PC-9 (cell line): ENCODE measurements at regions not wholly inside any gene's neighbourhood (a gene's known extent, or its start where the extent isn't known, plus 50 kb on each side); places are given as distances from the start of the nearest gene placed in this dataset.

Experiments
- BruUV-seq: library from RNA; stranded (reverse); fragments of 400-500 nt; replicated peaks from 2 replicates; lab custom pipeline; 2021; lab: Mats Ljungman, UMichigan
- CTCF ChIA-PET: fragments of 300-600 bp; sonication (Branson Sonifier 250); formaldehyde crosslinking; loops from one replicate; lab custom pipeline; 2022; ENCODE audit warnings: antibody characterized with exemption; lab: Charles Lee
- POLR2A ChIA-PET: fragments of 300-600 bp; sonication (Branson Sonifier 250); formaldehyde crosslinking; loops from one replicate; lab custom pipeline; 2022; ENCODE audit warnings: antibody characterized with exemption; ENCODE audit not compliant: unreplicated experiment; lab: Charles Lee
- DNase-seq, 2 experiments: peaks; one replicate each; pipeline versions ENCODE4 v3.0.0 to v3.0.0-alpha.2; 2015 to 2022; ENCODE audit warnings: mixed read lengths in 1 of 2
- H2AFZ ChIP-seq: fragments of 200-600 bp; sonication (generic); 2 replicates; pipeline ENCODE4 v1.8.1; 2017; ENCODE audit warnings: antibody characterized with exemption
- H3F3A ChIP-seq: fragments of 200-600 bp; sonication (generic); 2 replicates; pipeline ENCODE4 v1.8.1; 2017; ENCODE audit warnings: antibody characterized with exemption, mild to moderate bottlenecking, low read depth; ENCODE audit not compliant: insufficient read depth
- H3K27ac ChIP-seq: fragments of 200-600 bp; sonication (generic); 2 replicates; pipeline ENCODE4 v1.6.1; 2016; ENCODE audit warnings: mixed run types
- H3K27me3 ChIP-seq: fragments of 200-600 bp; sonication (generic); 2 replicates; pipeline ENCODE4 v1.6.1; 2016; ENCODE audit warnings: low read depth, mixed run types; ENCODE audit not compliant: insufficient read depth
- H3K36me3 ChIP-seq: fragments of 200-600 bp; sonication (generic); 2 replicates; pipeline ENCODE4 v1.6.1; 2016; ENCODE audit warnings: low read depth, mixed run types
- H3K4me1 ChIP-seq: fragments of 200-600 bp; sonication (generic); replicated peaks from 2 replicates; pipeline ENCODE4 v1.6.1; 2016; ENCODE audit warnings: mixed run types; ENCODE audit not compliant: insufficient read depth
- H3K4me2 ChIP-seq: fragments of 200-600 bp; sonication (generic); 2 replicates; pipeline ENCODE4 v1.6.1; 2017; ENCODE audit warnings: mixed run types
- H3K4me3 ChIP-seq: fragments of 200-600 bp; sonication (generic); 2 replicates; pipeline ENCODE4 v1.6.1; 2016; ENCODE audit warnings: mixed run types
- H3K79me2 ChIP-seq: fragments of 200-600 bp; sonication (generic); 2 replicates; pipeline ENCODE4 v1.6.1; 2017; ENCODE audit warnings: low read depth, mixed run types
- H3K9me2 ChIP-seq: fragments of 200-600 bp; sonication (generic); 2 replicates; pipeline ENCODE4 v1.8.1; 2017; ENCODE audit warnings: mild to moderate bottlenecking; ENCODE audit not compliant: insufficient read depth
- H3K9me3 ChIP-seq: fragments of 200-600 bp; sonication (generic); 2 replicates; pipeline ENCODE4 v1.8.1; 2016; ENCODE audit warnings: low read depth; ENCODE audit not compliant: insufficient read depth
- H4K20me1 ChIP-seq: fragments of 200-600 bp; sonication (generic); 2 replicates; pipeline ENCODE4 v1.8.1; 2017; ENCODE audit not compliant: insufficient read depth
- CTCF ChIP-seq: fragments of 200-600 bp; sonication (generic); conservative IDR thresholded peaks from 2 replicates; pipeline ENCODE4 v1.6.1; 2017; ENCODE audit warnings: mixed run types, antibody characterized with exemption, mild to moderate bottlenecking, moderate library complexity
- EZH2 ChIP-seq: fragments of 200-600 bp; sonication (generic); IDR thresholded peaks from 2 replicates; pipeline ENCODE4 v1.8.0; 2017; ENCODE audit warnings: antibody characterized with exemption, low read depth
- intact Hi-C: fragments of 100-400 bp; cut with micrococcal nuclease; formaldehyde crosslinking; loops from one replicate; pipeline ENCODE4 v1.10.0; 2022; ENCODE audit not compliant: unreplicated experiment

GRCh38 chr12:75728826-75729225 lies 217.4 kb upstream of the KRR1 start:
- no peaks in the 10 kb centered on the region for H3K79me2 ChIP-seq
- H3K4me1 ChIP-seq = peaks cover 13% of the 10 kb centered on the region
- no peaks in the 10 kb centered on the region for H3K27me3 ChIP-seq
- no peaks in the 10 kb centered on the region; the same call in 1 of the 2 replicates for H3K9me2 ChIP-seq
- no peaks in the 10 kb centered on the region for H3K36me3 ChIP-seq
- H2AFZ ChIP-seq = no peak overlapping the region
- intact Hi-C loops = loop anchor here (10.0 kb wide), 1 partner anchor 166 kb away; no protein-coding TSS in a partner anchor
- no peak overlapping the region for H3K4me2 ChIP-seq
- TF ChIP-seq EZH2 = no peak
- TF ChIP-seq CTCF = no peak
- DNase-seq = no peak
- CTCF ChIA-PET = no interaction called here
- no peaks in the 10 kb centered on the region for H3F3A ChIP-seq
- no peaks in the 10 kb centered on the region for H4K20me1 ChIP-seq
- H3K4me3 ChIP-seq = no peak overlapping the region
- no TSS peak for BruUV-seq
- POLR2A ChIA-PET = no interaction called here
- no peak overlapping the region for H3K27ac ChIP-seq
- no peaks in the 10 kb centered on the region for H3K9me3 ChIP-seq

- Histone ChIP-seq H3K36me3 (no peaks in the 10 kb centered on the region), H3K9me2 (no peaks in the 10 kb centered on the region; the same call in 1 of the 2 replicates), H3K27me3 (no peaks in the 10 kb centered on the region), H3F3A (no peaks in the 10 kb centered on the region), H3K4me2 (no peak overlapping the region), H3K27ac (no peak overlapping the region), H4K20me1 (no peaks in the 10 kb centered on the region), H3K9me3 (0 out of 2 replicates have a peak, but pooled peaks cover 8% of the 10 kb centered on the region), H3K4me3 (no peak overlapping the region), H2AFZ (no peak overlapping the region), H3K4me1 (peaks cover 13% of the 10 kb centered on the region), H3K79me2 (no peaks in the 10 kb centered on the region)
- DNase-seq = no peak
- TF ChIP-seq EZH2 (no peak), CTCF (no peak)
- CTCF ChIA-PET = no interaction called here
- intact Hi-C loops = loop anchor here (10.0 kb wide), 1 partner anchor 167 kb away; no protein-coding TSS in a partner anchor
- POLR2A ChIA-PET = no interaction called here
- BruUV-seq = no TSS peak
Observed at GRCh38 chr12:75727577-75727976, 216.2 kb upstream of the KRR1 start.

GRCh38 chr12:75725521-75726111 lies 214.2 kb upstream of the KRR1 start:
- Histone ChIP-seq H3K27ac (no peak overlapping the region), H3K27me3 (no peaks in the 10 kb centered on the region), H3K4me2 (no peak overlapping the region), H4K20me1 (no peaks in the 10 kb centered on the region), H3K4me3 (no peak overlapping the region), H3F3A (no peaks in the 10 kb centered on the region), H2AFZ (no peak overlapping the region), H3K79me2 (no peaks in the 10 kb centered on the region), H3K4me1 (peaks cover 13% of the 10 kb centered on the region), H3K36me3 (no peaks in the 10 kb centered on the region), H3K9me2 (no peaks in the 10 kb centered on the region; the same call in 1 of the 2 replicates), H3K9me3 (0 out of 2 replicates have a peak, but pooled peaks cover 8% of the 10 kb centered on the region)
- no TSS peak for BruUV-seq
- intact Hi-C loops = loop anchor here (2.0 to 10.0 kb wide), 2 partner anchors 169 to 305 kb away; partner anchors contain the start of gene PHLDA1
- DNase-seq = peak in 1 of 2 experiments; percentile 57
- POLR2A ChIA-PET = no interaction called here
- no peak for TF ChIP-seq EZH2
- TF ChIP-seq CTCF = peak; percentile 37; the same call in 1 of the 2 replicates
- CTCF ChIA-PET = no interaction called here
